ENCODE measurements at regions not wholly inside any gene's neighbourhood (a gene's known extent, or its start where the extent isn't known, plus 50 kb on each side); places are given as distances from the start of the nearest gene placed in this dataset.

DNA sequence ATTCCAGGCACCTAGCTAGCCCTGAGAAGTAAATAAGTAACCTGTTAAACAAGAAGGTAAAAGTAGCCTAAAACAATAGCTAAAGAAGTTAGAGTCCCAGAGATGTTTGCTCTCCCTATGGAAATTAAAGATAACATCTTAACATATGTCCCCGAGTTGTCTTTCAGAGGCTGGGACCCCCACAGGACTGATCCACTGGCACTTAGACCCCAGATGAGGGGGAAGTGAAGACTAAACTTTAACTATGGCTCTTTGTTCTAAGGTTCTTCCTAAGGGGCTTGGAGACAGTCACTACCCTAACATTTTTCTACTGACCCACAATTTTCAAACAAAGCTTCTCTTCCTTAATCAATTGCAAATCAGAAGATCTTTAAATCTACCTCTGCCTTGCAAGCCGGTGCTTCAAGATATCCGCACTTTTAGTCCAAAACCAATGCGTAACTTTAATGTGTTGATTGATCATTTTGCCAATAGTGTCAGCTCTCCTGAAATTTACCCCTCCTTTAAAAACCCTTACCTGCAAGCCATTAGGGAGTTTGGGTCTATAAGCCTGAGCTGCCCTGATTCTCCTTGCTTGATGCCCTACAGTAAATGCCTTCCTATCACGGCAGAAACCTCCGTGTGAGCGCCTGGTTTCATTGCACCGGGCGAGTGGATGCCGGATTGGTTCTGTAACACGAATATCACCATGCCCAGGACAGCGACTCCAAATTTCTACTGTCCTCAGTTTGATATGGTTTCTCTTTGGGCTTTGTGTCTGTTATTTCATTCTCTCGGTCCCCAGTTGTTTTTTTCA is 404.4 kb downstream of the SIPA1L2 start:
- no peak for DNase-seq

- DNase-seq, result no peak
These were observed 406.0 kb downstream of the SIPA1L2 start for GRCh38 chr1:232223887-232224286.

GRCh38 chr1:232223183-232223708 is 406.7 kb downstream of the SIPA1L2 start:
- no peak for DNase-seq

DNA sequence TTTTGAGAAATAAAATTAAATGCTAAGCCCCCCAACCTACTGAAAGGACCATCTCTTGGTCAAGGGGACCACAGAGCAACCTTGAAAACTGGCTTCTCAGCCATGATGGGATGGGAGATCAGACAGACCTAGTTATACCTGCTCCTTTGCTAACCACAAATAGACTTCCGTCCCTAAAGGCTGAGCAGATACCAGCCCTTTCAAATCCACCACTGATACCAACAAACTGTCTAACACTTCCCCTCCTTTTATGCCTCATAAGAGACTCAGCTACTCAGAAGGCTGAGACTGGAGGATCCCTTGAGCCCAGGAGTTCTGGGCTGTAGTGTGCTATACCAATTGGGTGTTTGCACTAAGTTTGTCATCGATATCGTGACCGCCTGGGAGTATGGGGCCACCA is 407.3 kb downstream of the SIPA1L2 start:
- DNase-seq, result no peak

DNA sequence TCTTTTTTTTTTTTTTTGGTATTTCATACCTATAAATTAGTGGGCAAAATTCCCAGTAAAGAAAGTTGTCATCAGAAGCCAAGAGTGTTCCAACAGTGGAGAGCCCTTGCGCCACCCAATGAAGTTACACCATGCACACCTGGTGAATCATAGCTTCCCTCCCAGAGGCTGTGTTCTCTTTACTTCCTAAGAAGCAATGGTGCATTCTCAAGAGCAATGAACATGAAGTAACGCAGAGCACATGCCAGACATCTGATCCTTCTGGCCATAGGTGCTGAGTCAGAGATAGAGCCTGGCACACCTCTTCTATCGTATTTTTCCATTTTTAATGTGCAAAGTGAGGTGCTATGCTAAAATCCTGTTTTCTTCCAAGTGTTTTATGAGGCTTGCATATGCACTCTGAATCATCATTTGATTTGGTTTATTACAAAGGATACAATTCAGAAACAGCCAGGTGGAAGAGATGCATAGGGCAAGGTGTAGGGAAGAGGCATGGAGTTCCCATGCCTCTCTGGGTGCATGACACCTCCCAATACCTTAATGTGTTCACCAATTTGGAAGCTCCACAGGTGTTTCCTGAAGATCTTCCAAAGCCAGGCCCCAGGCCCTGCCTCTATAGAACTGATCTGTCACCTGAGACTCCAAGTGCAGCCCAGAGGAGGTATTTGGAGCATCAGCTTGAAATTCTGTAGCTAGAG is 408.0 kb downstream of the SIPA1L2 start:
- no peak for DNase-seq

DNA sequence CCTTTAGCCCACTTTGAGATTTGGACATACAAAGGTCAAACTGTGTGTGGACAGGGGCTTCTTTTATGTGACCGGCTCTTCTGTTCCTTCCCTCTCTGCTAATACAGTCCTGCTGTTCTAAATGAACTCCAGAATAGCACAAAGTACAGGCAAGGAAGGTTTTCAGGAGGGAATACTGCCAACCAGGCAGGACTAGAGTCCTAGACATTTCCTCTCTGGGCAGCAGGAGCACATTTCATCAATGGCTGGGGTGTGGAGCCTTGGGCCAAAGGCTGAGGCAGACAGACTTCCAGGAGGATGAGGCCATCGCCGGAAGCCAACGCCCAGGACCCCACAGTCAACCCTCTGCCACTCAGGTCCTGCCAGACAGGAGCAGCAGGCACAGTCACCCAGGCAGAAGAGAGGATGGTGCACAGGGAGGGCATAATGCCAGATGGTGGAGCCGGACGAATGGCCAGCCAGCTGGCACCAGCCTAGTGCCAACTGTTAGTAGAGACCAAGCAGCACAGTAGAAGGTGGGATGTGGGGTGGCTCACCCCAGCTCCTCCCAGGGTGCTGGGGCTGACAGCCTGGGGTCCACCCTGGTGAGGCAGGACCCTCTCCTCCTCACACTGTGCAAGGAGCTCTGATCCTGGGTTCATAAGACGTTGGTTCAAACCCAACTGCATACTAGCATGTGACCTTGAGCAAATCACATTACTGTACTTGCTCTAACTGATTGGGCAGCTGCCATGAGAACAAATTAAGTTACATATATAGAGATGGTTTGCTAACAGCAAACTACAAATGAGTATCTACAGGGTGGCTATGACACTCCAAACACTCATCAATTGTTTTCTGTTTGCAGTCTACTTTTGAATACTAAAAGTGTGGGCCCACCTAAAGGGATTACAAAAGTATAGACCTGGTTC is 410.7 kb downstream of the SIPA1L2 start:
- no peak for DNase-seq

DNA sequence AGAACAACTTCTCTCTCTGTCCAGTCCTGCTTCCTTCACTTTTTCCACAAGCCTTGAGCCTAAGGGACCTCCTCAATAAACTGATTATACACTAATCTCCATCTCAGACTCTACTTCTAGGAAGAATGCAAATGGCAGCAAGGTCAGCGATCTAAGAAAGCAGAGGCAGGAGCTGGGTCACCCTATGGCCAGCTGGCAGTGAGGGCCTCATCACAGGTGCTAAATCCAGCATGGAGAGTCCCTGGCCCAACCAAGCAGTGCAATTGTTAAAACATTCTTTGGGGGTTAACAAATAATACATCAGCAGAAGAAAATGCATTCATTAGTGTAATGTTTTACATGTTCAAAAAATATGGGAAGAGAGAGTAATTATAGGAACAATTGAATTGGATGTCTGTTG is 416.0 kb downstream of the SIPA1L2 start:
- no peak for DNase-seq

DNA sequence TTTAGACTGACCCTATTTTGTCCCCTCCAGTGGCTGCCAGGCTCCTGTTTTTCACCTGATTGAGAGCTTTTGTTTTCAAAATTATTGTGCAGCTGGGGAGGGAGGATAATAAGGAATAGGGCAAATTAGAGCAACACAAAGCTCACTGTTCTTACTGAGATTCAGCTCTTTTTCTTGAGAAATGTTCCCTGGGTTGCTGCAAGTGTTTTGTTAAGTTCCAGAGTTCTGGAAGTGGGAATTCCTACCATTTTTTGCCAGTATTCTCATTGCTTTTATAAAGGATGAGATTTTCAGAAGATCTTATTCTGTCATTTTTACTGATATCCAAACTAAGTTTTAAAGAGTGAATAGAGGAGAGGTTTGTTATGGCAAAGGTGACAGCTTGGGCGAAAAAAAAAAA is 417.7 kb downstream of the SIPA1L2 start:
- no peak for DNase-seq

GRCh38 chr1:232211149-232211548 is 418.8 kb downstream of the SIPA1L2 start:
- DNase-seq, result peak; percentile 29

DNA sequence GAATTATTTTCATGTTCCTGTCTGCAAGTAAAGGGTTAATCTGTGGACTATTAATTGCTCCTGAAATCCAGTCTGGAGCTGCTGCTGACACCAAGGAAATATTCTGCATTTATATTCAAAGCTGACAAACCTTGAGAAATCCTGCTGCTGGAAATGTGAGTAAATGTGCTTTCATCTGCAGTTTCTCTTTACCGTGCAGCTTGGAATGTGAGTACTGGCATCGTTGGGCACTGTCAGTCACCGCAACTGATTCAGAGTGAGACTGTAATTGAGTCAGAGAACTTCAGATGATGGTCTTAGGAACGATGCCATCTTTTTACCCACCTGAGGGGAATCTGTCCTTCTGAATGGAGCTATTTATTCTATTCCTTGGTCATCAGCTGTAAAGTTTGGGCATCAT is 420.6 kb downstream of the SIPA1L2 start:
- no peak for DNase-seq

DNA sequence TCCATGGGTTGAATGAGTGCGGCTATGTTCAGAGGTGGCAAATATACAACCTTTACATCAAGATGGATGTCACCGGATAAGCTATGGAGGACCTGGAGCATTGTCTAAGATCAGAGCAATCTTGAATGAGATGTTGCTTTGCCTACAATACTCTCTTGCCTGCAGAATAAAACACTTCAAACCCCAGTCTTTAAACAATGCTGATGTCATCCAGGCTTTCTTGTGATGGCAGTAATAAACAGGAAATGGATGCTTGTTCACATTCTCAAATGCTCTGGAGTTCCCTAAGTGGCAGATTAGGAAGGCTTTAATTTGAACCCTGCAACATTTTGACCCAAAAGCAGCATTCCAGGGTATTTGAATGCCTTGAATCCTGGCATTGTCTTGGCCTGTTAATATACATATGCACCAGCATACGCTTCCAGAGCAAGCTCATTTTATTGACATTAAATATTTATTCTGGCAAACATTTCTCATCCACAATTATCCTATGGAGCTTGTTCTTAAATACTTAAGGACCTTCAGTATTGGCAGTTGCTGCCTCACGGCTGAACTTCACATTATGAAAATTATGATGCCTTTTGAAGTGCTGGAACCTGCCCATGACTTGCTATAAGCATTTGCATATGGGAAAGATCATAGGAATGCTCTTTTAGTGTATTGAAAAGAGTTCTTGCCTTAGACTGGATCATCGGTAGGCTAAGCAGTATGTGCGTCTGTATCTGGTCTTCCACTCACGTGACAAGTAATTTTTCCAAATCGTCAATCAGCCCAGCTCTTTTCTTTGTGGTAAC is 422.7 kb downstream of the SIPA1L2 start:
- no peak for DNase-seq

GRCh38 chr1:232204269-232204668 is 425.7 kb downstream of the SIPA1L2 start:
- no peak for DNase-seq

DNA sequence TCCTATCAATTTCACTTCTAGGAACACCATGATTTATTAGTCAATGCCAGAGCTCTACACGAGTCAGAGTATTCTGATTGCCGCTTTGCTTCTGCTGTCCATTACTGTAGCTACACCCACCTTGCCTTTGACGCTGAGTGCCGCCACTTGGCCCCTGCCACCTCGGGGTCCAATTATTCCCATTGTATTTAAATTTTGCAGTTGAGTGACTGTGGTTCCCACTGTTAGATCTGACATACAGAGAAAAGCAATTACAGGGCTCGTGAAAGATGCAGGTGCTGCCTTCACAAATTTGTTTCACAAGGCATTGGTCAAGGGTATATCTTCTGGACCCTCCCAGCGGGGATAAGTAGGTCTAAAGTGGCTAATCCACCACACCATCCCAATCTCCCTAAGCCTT is 428.9 kb downstream of the SIPA1L2 start:
- no peak for DNase-seq

DNA sequence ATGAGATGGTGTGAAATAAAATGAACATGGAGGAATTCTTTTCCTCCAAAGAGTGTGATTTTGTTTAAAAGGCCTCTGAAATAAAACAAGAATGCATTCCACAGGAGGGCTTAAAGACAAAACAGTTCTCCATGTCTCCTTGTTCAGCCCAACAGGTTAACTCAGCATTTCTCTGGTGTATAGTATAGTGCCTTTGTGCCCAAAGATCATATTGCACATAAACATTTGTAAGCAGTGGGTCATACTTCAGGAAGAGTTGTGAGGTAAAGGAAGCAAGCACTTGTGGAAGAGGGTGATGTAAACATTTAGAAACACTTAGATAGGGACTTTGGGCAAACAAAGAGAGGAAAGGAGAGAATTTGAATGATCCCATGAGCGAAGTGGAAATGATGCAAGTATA is 433.9 kb downstream of the SIPA1L2 start:
- no peak for DNase-seq

- no peak for DNase-seq
These were observed 435.5 kb downstream of the SIPA1L2 start for GRCh38 chr1:232194424-232194823.

DNA sequence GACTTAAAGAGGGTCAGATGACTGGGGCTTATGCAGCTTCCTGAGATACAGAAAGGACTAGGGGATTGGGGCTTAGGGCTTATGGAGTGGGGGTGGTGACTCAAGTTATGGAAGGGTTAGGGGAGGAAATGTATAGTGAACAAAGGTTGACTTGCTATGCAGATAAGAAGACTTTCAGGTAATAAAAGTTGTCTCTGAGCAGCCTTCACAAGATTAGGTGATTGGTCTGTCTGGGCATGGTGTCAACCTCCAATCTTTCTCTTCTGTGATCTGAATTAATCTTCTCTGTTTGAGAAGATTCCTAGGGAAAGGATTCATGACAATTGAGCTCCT is 436.5 kb downstream of the SIPA1L2 start:
- no peak for DNase-seq

GRCh38 chr1:232192781-232193450 is 437.0 kb downstream of the SIPA1L2 start:
- no peak for DNase-seq

- DNase-seq, result no peak
These were observed 438.4 kb downstream of the SIPA1L2 start for GRCh38 chr1:232191560-232191959.

GRCh38 chr1:232188318-232188717 is 441.6 kb downstream of the SIPA1L2 start:
- DNase-seq, result no peak

DNA sequence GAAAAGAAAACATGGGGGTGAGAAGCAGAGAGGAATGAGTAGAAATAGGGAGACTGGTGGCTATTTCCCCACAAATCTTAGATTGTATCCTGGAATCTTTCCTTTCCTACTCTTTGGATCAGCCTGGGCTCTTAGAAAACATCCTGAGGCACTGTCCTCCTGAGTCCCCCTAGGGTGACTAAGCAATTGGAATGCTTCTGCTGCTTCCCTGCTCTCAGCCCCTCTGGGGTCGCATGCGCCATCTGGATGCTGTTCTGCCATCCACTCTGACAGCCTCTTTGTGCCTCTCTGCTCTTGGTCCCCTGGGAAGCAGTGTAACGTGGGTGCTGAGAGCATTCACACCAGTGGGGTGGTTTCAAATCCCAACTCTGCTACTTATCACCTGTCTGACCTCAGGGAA is 443.0 kb downstream of the SIPA1L2 start:
- DNase-seq, result peak; percentile 8

DNA sequence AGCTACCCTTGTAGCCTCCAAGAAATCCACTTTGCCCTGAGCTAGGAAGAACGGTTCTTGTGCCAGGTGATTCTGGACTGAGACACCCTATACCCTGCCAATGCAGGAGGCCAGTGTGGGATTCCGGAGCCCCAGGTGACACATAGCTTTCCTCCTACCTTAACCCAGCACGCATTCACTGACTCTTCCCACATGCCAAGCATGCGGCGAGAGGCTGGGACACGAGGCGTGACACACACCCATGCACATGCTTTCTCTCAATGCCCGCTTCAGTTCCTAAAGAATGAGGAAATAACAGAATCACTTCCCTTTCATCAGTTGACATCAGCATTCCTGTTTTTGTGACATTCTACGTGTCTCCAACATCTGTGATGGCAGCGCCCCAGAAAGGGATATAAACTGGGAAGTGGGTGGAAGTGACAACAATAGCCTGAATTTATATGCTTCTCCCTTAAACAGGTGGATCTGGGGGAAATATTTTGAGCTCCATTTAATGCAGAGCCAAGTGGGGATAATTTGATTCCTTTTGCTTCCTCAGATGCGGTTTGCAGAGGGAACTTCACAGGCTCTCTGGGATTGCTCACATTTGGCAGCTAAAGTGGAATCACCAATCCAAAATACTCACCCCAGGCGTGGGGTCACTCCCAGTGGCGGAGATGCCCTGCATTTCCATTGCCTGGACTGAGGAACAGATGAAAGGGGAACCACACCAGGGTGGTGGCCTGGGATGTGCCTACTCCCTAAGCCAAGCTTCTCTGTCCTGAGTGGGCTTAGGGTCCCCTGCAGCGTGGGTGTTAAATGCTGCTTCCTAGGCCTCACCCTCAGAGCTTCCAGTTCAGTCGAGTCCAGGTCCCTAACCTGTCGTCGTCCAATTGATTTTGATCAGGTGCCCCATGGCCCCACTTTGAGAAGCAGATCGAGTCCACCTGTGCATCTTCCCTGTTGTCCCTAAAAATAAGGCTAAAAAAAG is 445.1 kb downstream of the SIPA1L2 start:
- DNase-seq, result no peak
